Fibroblast of lung (primary cell): ENCODE measurements at regions not wholly inside any gene's neighbourhood (a gene's known extent, or its start where the extent isn't known, plus 50 kb on each side); places are given as distances from the start of the nearest gene placed in this dataset.
A peak's percentile ranks its signal among the peaks of the same experiment; 100 is the strongest.

Experiments
- DNase-seq, 2 donors: peaks; one replicate each; pipeline versions ENCODE4 v3.0.0 to v3.0.0-alpha.2; 2010; ENCODE audit warnings: low read depth in 2 of 2
- H2AFZ ChIP-seq: 2 replicates; pipeline ENCODE4 v1.5.1; 2012; ENCODE audit warnings: low read length, control low read depth, inconsistent platforms
- H3K27ac ChIP-seq: 2 replicates; pipeline ENCODE4 v1.5.1; 2011; ENCODE audit warnings: low read length, control low read depth; ENCODE audit not compliant: insufficient read depth
- H3K27me3 ChIP-seq: 2 replicates; pipeline ENCODE4 v1.5.1; 2011; ENCODE audit warnings: mild to moderate bottlenecking, low read length; ENCODE audit not compliant: control insufficient read depth, insufficient read depth
- H3K36me3 ChIP-seq: 2 replicates; pipeline ENCODE4 v1.5.1; 2011; ENCODE audit warnings: low read length; ENCODE audit not compliant: control insufficient read depth, insufficient read depth
- H3K4me1 ChIP-seq: 2 replicates; pipeline ENCODE4 v1.5.1; 2011; ENCODE audit warnings: low read length; ENCODE audit not compliant: control insufficient read depth, insufficient read depth; ENCODE audit errors: extremely low read depth
- H3K4me2 ChIP-seq: 2 replicates; pipeline ENCODE4 v1.5.1; 2011; ENCODE audit warnings: low read length, control low read depth; ENCODE audit not compliant: insufficient read depth; ENCODE audit errors: extremely low read depth
- H3K4me3 ChIP-seq, 4 experiments: fragments of 200-600 bp in 1 of 4; sonication (generic) in 1 of 4; replicated peaks in 1 of 4; 2 replicates each; pipeline ENCODE4 v1.5.1; 2011 to 2016; ENCODE audit warnings: low read length in 4 of 4, low read depth in 3 of 4, mild to moderate bottlenecking in 3 of 4, control low read depth in 2 of 4, inconsistent platforms in 1 of 4, mixed read lengths in 1 of 4; ENCODE audit not compliant: insufficient read depth in 1 of 4; ENCODE audit errors: control extremely low read depth in 1 of 4
- H3K79me2 ChIP-seq: 2 replicates; pipeline ENCODE4 v1.5.1; 2012; ENCODE audit warnings: mild to moderate bottlenecking, low read length, inconsistent platforms; ENCODE audit not compliant: control insufficient read depth, insufficient read depth
- H3K9ac ChIP-seq: 2 replicates; pipeline ENCODE4 v1.5.1; 2011; ENCODE audit warnings: mild to moderate bottlenecking, low read length, control low read depth; ENCODE audit not compliant: insufficient read depth
- H3K9me3 ChIP-seq: 2 replicates; pipeline ENCODE4 v1.5.1; 2012; ENCODE audit warnings: low read depth, low read length; ENCODE audit not compliant: control insufficient read depth, insufficient read depth
- H4K20me1 ChIP-seq: 2 replicates; pipeline ENCODE4 v1.5.1; 2011; ENCODE audit warnings: low read length; ENCODE audit not compliant: control insufficient read depth, insufficient read depth; ENCODE audit errors: extremely low read depth
- EZH2 ChIP-seq: IDR thresholded peaks from 2 replicates; pipeline ENCODE4 v1.5.1; 2012; ENCODE audit warnings: low read length, control low read depth, mild to moderate bottlenecking; ENCODE audit errors: missing control alignments
- TF ChIP-seq, protein P1 (sequence below), 2 donors: IDR thresholded peaks in 1 of 2; conservative IDR thresholded peaks in 1 of 2; 1 replicate in 1 of 2; 2 replicates in 1 of 2; pipeline ENCODE4 v1.5.1; 2011 to 2012; ENCODE audit warnings: low read length in 2 of 2, control low read depth in 1 of 2, inconsistent platforms in 1 of 2, low read depth in 1 of 2, mild to moderate bottlenecking in 1 of 2

DNA sequence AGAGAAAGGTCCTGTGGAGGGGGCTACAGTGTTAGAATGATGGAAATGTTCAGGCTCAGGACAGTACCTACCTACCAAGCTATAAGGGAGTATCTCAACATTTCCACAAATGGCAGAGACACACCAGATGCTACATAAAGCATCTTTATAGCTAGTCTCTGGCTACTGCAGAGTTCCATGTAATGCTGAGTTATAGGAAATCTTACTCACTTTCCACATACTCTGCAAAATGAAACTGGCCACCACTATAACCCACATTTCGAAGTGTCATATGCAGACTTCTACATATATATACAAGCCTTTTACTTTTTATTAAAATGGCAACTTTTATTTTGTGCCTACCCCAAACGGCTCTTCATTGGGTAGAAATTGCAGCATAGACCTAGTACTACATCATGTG lies 85.5 kb downstream of the FAS start:
- Histone ChIP-seq H3K4me1 (peaks cover 7% of the 10 kb centered on the region), H4K20me1 (no peaks in the 10 kb centered on the region)

DNA sequence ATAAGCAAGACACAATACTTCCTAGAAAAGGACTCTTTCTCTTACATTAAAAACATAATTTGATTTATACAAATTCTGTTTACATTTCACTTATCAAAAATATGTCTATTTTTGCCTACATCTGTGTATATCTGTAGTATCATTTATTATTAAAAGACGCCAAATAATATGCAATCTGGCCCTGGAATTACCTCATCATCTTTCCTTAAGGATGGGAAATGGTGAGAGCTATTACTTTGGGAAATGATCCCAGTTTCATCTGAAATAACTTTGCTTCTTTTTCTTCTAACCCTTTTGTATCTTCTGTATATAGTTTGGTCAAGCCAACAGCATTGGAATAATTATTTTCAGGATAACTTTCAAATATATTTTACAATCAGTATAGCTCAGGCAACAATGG lies 85.0 kb downstream of the FAS start:
- no peak overlapping the region for H2AFZ ChIP-seq
- H3K27ac ChIP-seq, result no peak overlapping the region
- H3K36me3 ChIP-seq, result no peaks in the 10 kb centered on the region
- H3K4me1 ChIP-seq, result peaks cover 7% of the 10 kb centered on the region
- no peak overlapping the region for H3K9ac ChIP-seq
- TF ChIP-seq EZH2, result no peak
- TF ChIP-seq, protein P1, sequence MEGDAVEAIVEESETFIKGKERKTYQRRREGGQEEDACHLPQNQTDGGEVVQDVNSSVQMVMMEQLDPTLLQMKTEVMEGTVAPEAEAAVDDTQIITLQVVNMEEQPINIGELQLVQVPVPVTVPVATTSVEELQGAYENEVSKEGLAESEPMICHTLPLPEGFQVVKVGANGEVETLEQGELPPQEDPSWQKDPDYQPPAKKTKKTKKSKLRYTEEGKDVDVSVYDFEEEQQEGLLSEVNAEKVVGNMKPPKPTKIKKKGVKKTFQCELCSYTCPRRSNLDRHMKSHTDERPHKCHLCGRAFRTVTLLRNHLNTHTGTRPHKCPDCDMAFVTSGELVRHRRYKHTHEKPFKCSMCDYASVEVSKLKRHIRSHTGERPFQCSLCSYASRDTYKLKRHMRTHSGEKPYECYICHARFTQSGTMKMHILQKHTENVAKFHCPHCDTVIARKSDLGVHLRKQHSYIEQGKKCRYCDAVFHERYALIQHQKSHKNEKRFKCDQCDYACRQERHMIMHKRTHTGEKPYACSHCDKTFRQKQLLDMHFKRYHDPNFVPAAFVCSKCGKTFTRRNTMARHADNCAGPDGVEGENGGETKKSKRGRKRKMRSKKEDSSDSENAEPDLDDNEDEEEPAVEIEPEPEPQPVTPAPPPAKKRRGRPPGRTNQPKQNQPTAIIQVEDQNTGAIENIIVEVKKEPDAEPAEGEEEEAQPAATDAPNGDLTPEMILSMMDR (conservative IDR thresholded peaks at IDR 0.05 in 1 of 2, IDR thresholded peaks at IDR 0.05 in 1 of 2; ENCODE audit: low read depth in 1 of 2, low read length in 2 of 2), result no peak
- no peaks in the 10 kb centered on the region for H4K20me1 ChIP-seq
- no peak overlapping the region for H3K4me3 ChIP-seq
- no peak for DNase-seq
- H3K4me2 ChIP-seq, result no peak overlapping the region
- H3K9me3 ChIP-seq, result no peaks in the 10 kb centered on the region
- no peaks in the 10 kb centered on the region for H3K27me3 ChIP-seq
- H3K79me2 ChIP-seq, result no peaks in the 10 kb centered on the region

More for the DNA sequence above, 85.5 kb downstream of the FAS start:
- H3K79me2 ChIP-seq, result no peaks in the 10 kb centered on the region
- H3K27ac ChIP-seq, result no peak overlapping the region
- no peak for TF ChIP-seq EZH2
- TF ChIP-seq, protein P1 (conservative IDR thresholded peaks at IDR 0.05 in 1 of 2, IDR thresholded peaks at IDR 0.05 in 1 of 2; ENCODE audit: low read depth in 1 of 2, low read length in 2 of 2), result no peak
- H3K27me3 ChIP-seq, result no peaks in the 10 kb centered on the region
- no peaks in the 10 kb centered on the region for H3K36me3 ChIP-seq
- H3K4me2 ChIP-seq, result no peak overlapping the region
- H3K9ac ChIP-seq, result no peak overlapping the region
- DNase-seq, result no peak
- no peak overlapping the region for H3K4me3 ChIP-seq
- no peak overlapping the region for H2AFZ ChIP-seq
- no peaks in the 10 kb centered on the region for H3K9me3 ChIP-seq

DNA sequence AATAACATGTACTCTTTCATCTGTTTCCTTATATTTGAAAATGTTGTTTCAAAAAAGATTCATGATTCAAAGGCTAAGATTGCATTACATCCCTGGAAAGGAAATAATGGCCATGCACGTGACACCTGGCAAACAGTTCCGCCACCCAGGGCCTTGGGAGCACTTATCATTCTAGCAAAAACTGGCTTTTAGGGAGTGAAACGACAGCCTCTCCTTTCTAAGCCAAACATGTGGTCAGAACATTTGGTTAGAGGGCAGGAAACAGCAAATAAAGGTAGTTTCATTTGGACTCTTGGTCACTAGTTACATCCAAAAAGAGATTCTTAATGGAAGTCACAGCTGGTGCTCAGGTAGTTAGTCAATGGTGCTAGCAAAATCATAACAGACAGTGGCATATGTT lies 83.5 kb downstream of the FAS start:
- peak overlapping the region; percentile 20 for H3K4me2 ChIP-seq
- TF ChIP-seq EZH2, result no peak
- TF ChIP-seq, protein P1 (conservative IDR thresholded peaks at IDR 0.05 in 1 of 2, IDR thresholded peaks at IDR 0.05 in 1 of 2; ENCODE audit: low read depth in 1 of 2, low read length in 2 of 2), result no peak
- H3K79me2 ChIP-seq, result no peaks in the 10 kb centered on the region
- no peak overlapping the region for H3K4me3 ChIP-seq
- H3K9me3 ChIP-seq, result no peaks in the 10 kb centered on the region
- peak; percentile 42 to 55 for DNase-seq
- H3K4me1 ChIP-seq, result no peaks in the 10 kb centered on the region
- H3K9ac ChIP-seq, result no peak overlapping the region
- H2AFZ ChIP-seq, result no peak overlapping the region
- H3K27me3 ChIP-seq, result no peaks in the 10 kb centered on the region
- H4K20me1 ChIP-seq, result no peaks in the 10 kb centered on the region
- H3K27ac ChIP-seq, result no peak overlapping the region
- H3K36me3 ChIP-seq, result no peaks in the 10 kb centered on the region
